ENCODE measurements at regions not wholly inside any gene's neighbourhood (a gene's known extent, or its start where the extent isn't known, plus 50 kb on each side); places are given as distances from the start of the nearest gene placed in this dataset.

GRCh38 chr19:30244533-30244932, 127.7 kb upstream of the ZNF536 start (continued):
- TF ChIP-seq, protein P1, sequence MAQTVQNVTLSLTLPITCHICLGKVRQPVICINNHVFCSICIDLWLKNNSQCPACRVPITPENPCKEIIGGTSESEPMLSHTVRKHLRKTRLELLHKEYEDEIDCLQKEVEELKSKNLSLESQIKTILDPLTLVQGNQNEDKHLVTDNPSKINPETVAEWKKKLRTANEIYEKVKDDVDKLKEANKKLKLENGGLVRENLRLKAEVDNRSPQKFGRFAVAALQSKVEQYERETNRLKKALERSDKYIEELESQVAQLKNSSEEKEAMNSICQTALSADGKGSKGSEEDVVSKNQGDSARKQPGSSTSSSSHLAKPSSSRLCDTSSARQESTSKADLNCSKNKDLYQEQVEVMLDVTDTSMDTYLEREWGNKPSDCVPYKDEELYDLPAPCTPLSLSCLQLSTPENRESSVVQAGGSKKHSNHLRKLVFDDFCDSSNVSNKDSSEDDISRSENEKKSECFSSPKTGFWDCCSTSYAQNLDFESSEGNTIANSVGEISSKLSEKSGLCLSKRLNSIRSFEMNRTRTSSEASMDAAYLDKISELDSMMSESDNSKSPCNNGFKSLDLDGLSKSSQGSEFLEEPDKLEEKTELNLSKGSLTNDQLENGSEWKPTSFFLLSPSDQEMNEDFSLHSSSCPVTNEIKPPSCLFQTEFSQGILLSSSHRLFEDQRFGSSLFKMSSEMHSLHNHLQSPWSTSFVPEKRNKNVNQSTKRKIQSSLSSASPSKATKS (CRISPR knock-in tag; IDR thresholded peaks at IDR 0.05) = no peak
- TF ChIP-seq GABPB2 (CRISPR knock-in tag; conservative IDR thresholded peaks at IDR 0.05) = no peak

DNA sequence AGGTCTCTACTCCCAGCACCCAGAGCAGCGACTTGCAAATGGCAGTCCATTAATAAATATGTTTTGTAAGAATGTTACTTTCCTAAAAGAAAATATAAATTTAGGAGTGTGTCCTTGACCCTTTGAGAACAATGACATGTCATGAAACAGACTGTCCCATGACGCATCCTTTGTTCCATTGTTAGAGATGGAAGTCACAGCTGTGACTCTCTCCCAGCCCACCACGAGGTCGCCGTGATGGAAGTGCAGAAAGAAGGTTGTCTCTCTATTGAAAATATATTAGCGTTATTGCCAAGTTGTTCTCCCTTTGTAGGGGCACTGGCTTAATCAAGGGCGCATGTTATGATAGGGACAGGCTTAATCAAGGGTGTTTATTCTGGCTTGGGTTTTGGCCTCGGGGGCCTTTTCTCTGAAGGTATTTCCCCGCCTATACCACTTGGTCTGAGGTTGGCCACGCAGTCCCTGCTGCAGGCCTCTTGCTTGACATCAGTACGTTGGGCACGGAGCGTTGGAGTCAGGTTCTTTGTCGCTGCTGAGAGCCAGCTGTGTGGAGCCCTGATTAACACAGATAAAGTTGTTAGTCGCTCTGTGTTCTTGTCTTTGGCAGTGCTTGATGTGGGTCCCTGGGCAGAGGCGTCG, 126.7 kb upstream of the ZNF536 start:
- DNase-seq (ENCODE audit: extremely low read depth in 1 of 4, low spot score in 3 of 4) = no peak
- in situ Hi-C loops (cut with MboI) (no loop called here), intact Hi-C loops (cut with micrococcal nuclease) (no loop called here)
- Histone ChIP-seq H3K4me3 (no peak overlapping the region), H3K9me3 (replicated peaks; ENCODE audit: control insufficient read depth, insufficient read depth, low read depth, low read length) (no peaks in the 10 kb centered on the region), H3K79me2 (ENCODE audit: control insufficient read depth, insufficient read depth, low read length) (no peaks in the 10 kb centered on the region), H3K4me1 (replicated peaks in 1 of 2; ENCODE audit: control insufficient read depth in 2 of 2, insufficient read depth in 2 of 2, low read length in 2 of 2) (no peaks in the 10 kb centered on the region), H3K4me2 (ENCODE audit: insufficient read depth, low read length) (no peak overlapping the region), H3K36me3 (ENCODE audit: control insufficient read depth, insufficient read depth, low read length) (no peaks in the 10 kb centered on the region), H2AFZ (ENCODE audit: low read depth, low read length) (no peak overlapping the region), H3K27me3 (ENCODE audit: control insufficient read depth in 2 of 2, insufficient read depth in 2 of 2, low read length in 2 of 2) (peaks cover 0 to 13% of the 10 kb centered on the region in 2 experiments; a peak in 1 of 5 replicates), H3K9me1 (ENCODE audit: control insufficient read depth, insufficient read depth, low read length) (no peaks in the 10 kb centered on the region), H3K27ac (ENCODE audit: extremely low read depth, low read depth, low read length) (no peak overlapping the region), H4K20me1 (replicated peaks; ENCODE audit: control insufficient read depth, insufficient read depth, low read length) (no peaks in the 10 kb centered on the region; the same call in 1 of the 2 replicates), H3K9ac (ENCODE audit: insufficient read depth in 1 of 2, low read depth in 2 of 2, low read length in 2 of 2) (no peak overlapping the region)
- TF ChIP-seq PCBP1 (IDR thresholded peaks at IDR 0.05; ENCODE audit: low read depth, low read length, poor library complexity, severe bottlenecking) (no peak), HOXB6 (CRISPR knock-in tag; IDR thresholded peaks at IDR 0.05; ENCODE audit: borderline replicate concordance) (no peak), SLC30A9 (CRISPR knock-in tag; IDR thresholded peaks at IDR 0.05) (no peak), ILF3 (IDR thresholded peaks at IDR 0.05; ENCODE audit: borderline replicate concordance) (no peak), LARP7 (IDR thresholded peaks at IDR 0.05) (no peak), ZNF764 (CRISPR knock-in tag; IDR thresholded peaks at IDR 0.05; ENCODE audit: low read depth) (no peak), ZNF311 (CRISPR knock-in tag; IDR thresholded peaks at IDR 0.05) (no peak), CHD4 (IDR thresholded peaks at IDR 0.05; ENCODE audit: insufficient read depth, insufficient replicate concordance, low read depth, low read length, poor library complexity, severe bottlenecking) (no peak), NFRKB (IDR thresholded peaks at IDR 0.05; ENCODE audit: low read depth) (no peak), GATA2 (CRISPR knock-in tag; IDR thresholded peaks at IDR 0.05) (no peak), HCFC1 (IDR thresholded peaks at IDR 0.05; ENCODE audit: low read depth, low read length) (no peak)
- TF ChIP-seq, protein P2, sequence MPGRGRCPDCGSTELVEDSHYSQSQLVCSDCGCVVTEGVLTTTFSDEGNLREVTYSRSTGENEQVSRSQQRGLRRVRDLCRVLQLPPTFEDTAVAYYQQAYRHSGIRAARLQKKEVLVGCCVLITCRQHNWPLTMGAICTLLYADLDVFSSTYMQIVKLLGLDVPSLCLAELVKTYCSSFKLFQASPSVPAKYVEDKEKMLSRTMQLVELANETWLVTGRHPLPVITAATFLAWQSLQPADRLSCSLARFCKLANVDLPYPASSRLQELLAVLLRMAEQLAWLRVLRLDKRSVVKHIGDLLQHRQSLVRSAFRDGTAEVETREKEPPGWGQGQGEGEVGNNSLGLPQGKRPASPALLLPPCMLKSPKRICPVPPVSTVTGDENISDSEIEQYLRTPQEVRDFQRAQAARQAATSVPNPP (IDR thresholded peaks at IDR 0.05; ENCODE audit: borderline replicate concordance, insufficient read depth, insufficient read length) = no peak
- ChIA-PET POLR2A (no interaction called here), CTCF (ENCODE audit: low intra/inter-chr PET ratio) (no interaction called here)
- no TSS peak for BruUV-seq (replicated peaks)
- no peak for FAIRE-seq
- ATAC-seq = no peak
- 0% methylated on average over 17 of the region's 17 CpGs for WGBS (ENCODE audit: insufficient coverage, low coverage, missing lambda C conversion rate)

Data from K562 (cell line).